Peyer's patch (tissue), 4 donors: ENCODE measurements at regions not wholly inside any gene's neighbourhood (a gene's known extent, or its start where the extent isn't known, plus 50 kb on each side); places are given as distances from the start of the nearest gene placed in this dataset.
A peak's percentile ranks its signal among the peaks of the same experiment; 100 is the strongest.

ENCODE experiments used
- DNase-seq, 3 donors: peaks; one replicate each; pipeline ENCODE4 v3.0.0-alpha.2; 2017 to 2019
- H3K27ac ChIP-seq, 4 donors: fragments of 200-600 bp; sonication (generic); one replicate each; pipeline ENCODE4 v1.5.1; 2016 to 2019
- H3K27me3 ChIP-seq, 2 donors: fragments of 200-600 bp; sonication (generic); one replicate each; pipeline ENCODE4 v1.5.1; 2019
- H3K36me3 ChIP-seq, 3 donors: fragments of 200-600 bp; sonication (generic); one replicate each; pipeline ENCODE4 v1.5.1; 2016 to 2019
- H3K4me1 ChIP-seq, 4 donors: fragments of 200-600 bp; sonication (generic); one replicate each; pipeline ENCODE4 v1.5.1; 2016 to 2019
- H3K4me3 ChIP-seq, 4 donors: fragments of 200-600 bp; sonication (generic); 1 replicate in 3 of 4; 2 replicates in 1 of 4; pipeline ENCODE4 v1.5.1; 2016 to 2019; ENCODE audit warnings: mild to moderate bottlenecking in 1 of 4
- H3K9me3 ChIP-seq, 4 donors: fragments of 200-600 bp; sonication (generic); one replicate each; pipeline ENCODE4 v1.5.1; 2016 to 2019; ENCODE audit warnings: mild to moderate bottlenecking in 1 of 4
- POLR2A ChIP-seq, 2 donors: fragments of 450-650 bp; IDR thresholded peaks; one replicate each; pipeline ENCODE4 v1.5.1; 2017; ENCODE audit warnings: antibody characterized with exemption in 2 of 2, mild to moderate bottlenecking in 2 of 2, moderate library complexity in 2 of 2
- TF ChIP-seq, protein P1 (sequence below), 6 experiments: fragments of 450-650 bp in 4 of 6; fragments of 200-600 bp in 2 of 6; sonication (generic) in 1 of 6; IDR thresholded peaks; one replicate each; pipeline ENCODE4 v1.5.1; 2017 to 2019; ENCODE audit warnings: antibody characterized with exemption in 6 of 6, mild to moderate bottlenecking in 3 of 6, moderate library complexity in 1 of 6

DNA sequence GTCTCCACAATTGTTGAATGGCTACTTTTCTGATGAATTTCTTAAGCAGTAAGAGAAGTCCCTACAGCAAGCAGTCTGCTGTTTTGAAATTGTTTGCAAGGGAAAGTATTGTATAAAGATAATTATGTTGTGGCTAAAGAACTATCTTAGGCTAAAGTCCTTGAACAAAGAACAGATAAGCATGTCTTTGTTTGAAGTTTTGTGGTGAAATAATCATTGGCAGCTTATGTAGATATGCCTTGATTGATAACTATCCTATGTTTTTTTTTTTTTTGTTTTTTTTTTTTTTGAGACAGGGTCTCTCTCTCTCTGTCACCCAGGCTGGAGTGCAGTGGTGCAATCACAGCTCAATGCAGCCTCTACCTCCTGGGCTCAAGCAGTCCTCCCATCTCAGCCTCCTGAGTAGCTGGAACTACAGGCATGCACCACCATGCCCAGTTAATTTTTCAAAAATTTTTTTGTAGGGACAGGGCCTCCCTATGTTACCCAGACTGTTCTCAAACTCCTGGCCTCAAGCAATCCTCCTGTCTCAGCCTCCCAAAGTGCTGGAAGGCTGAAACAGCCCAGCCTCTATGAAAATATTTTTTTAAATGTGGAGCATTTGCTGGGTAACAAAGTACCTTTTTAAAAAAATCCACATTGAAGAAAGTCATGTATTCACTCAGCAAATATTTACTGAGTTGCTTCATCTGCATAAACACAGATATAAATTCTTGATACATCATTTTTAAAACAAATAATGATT is 80.8 kb downstream of the LLPH start:
- Histone ChIP-seq H3K4me3 (no peak overlapping the region), H3K4me1 (no peaks in the 10 kb centered on the region), H3K9me3 (no peaks in the 10 kb centered on the region), H3K27ac (no peak overlapping the region), H3K36me3 (no peaks in the 10 kb centered on the region), H3K27me3 (no peaks in the 10 kb centered on the region)
- no peak for DNase-seq
- no peak for TF ChIP-seq POLR2A (IDR thresholded peaks at IDR 0.05)
- TF ChIP-seq, protein P1, sequence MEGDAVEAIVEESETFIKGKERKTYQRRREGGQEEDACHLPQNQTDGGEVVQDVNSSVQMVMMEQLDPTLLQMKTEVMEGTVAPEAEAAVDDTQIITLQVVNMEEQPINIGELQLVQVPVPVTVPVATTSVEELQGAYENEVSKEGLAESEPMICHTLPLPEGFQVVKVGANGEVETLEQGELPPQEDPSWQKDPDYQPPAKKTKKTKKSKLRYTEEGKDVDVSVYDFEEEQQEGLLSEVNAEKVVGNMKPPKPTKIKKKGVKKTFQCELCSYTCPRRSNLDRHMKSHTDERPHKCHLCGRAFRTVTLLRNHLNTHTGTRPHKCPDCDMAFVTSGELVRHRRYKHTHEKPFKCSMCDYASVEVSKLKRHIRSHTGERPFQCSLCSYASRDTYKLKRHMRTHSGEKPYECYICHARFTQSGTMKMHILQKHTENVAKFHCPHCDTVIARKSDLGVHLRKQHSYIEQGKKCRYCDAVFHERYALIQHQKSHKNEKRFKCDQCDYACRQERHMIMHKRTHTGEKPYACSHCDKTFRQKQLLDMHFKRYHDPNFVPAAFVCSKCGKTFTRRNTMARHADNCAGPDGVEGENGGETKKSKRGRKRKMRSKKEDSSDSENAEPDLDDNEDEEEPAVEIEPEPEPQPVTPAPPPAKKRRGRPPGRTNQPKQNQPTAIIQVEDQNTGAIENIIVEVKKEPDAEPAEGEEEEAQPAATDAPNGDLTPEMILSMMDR (IDR thresholded peaks at IDR 0.05) = no peak

DNA sequence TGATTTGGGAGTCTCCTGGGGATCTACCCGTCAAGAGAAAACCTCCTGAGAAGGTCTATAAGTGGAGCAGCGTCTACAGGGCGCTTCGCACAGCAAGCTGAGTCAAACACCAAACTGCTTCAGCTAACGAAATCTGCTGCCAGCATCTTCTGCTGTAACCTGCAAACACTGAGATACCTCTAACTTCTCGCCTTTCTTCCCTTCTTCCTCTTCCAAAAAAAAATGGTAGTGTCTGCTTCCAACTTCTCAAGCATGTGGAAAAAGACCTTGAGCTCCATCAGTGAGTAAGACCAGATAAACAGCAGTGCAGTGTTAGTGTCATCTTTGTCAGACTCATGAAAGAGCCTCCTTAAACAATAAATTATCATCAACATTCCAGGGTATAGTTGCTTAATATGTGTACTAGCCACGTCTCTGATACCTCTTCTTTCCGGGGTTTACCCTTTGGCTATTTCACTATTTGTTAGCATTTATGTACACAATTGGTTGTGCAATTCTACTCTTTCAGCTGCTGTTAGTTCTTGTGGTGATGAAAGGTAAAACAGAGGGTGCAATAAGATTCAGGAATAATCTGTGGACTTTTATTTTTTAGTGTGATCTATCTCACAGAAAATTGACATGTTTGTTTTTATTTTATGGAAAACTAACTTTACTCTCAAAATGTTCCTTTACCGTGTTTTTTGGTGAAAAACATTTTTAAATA is 81.6 kb downstream of the LLPH start:
- H3K4me1 ChIP-seq = no peaks in the 10 kb centered on the region
- no peak overlapping the region for H3K4me3 ChIP-seq
- H3K36me3 ChIP-seq = no peaks in the 10 kb centered on the region
- H3K27ac ChIP-seq = no peak overlapping the region
- H3K27me3 ChIP-seq = no peaks in the 10 kb centered on the region
- DNase-seq = no peak
- H3K9me3 ChIP-seq = no peaks in the 10 kb centered on the region
- TF ChIP-seq POLR2A (IDR thresholded peaks at IDR 0.05) = no peak
- TF ChIP-seq, protein P1 (IDR thresholded peaks at IDR 0.05) = no peak

DNA sequence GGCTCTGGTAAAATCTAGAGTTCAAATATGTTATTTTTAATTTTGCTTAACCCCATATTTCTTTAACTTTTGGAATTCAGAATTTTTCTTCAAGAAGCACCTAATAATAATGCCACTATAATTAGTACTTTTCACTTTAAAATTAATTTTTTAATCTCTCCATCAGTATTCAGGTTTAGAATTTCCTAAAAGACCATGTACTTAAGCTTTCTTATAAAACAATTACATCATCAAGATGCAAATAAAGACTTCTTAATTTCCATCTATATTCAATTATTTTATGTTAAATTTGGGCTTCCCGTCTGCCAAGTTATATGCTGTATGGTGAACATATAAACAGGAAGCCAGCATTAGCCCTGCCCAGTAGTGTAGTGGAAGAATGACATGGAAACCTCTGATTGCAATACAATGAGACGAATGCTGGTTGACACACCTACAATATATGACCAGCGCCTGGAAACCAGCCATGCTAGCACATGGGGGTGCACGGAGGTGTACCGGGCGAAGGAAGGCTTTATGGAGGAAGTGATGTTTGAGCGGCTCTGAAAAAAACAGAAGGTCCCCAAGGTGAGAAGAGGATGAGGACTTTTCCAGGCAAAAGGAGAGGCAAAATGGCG is 82.2 kb downstream of the LLPH start:
- H3K27me3 ChIP-seq = no peaks in the 10 kb centered on the region
- H3K36me3 ChIP-seq = no peaks in the 10 kb centered on the region
- no peaks in the 10 kb centered on the region for H3K4me1 ChIP-seq
- peak in 2 of 3 donors; percentile 54 to 59 for DNase-seq
- no peaks in the 10 kb centered on the region for H3K9me3 ChIP-seq
- H3K4me3 ChIP-seq = no peak overlapping the region
- no peak overlapping the region for H3K27ac ChIP-seq
- TF ChIP-seq POLR2A (IDR thresholded peaks at IDR 0.05) = no peak
- TF ChIP-seq, protein P1 (IDR thresholded peaks at IDR 0.05) = no peak

DNA sequence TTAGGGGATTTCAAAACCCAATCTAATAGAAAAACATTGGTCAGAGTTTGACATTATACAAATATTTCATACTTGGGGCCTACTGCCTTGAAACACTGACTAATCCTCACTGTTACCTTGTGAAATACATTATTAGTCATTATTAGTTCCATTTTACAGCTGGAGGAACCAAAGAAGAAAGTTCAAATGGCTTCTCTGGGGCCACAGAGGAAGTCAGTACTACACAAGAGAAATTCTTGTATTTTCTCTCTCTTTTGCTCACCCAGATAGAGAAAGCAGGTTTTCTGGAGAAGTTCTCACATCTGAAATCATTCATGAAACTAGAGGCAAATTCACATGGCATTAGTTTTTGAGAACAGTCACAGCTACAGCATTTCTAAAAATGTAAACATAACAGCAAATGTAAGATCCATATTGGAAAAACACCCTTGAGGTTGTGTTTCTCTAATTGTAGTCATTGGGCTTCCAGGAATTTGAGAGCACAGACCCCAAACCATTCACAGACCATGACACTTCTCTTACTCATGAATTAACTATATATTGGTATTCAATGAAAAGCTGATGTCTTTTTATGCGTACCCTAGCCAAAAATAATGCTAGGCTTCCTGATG is 83.0 kb downstream of the LLPH start:
- no peak overlapping the region for H3K27ac ChIP-seq
- TF ChIP-seq, protein P1 (IDR thresholded peaks at IDR 0.05) = no peak
- TF ChIP-seq POLR2A (IDR thresholded peaks at IDR 0.05) = no peak
- H3K9me3 ChIP-seq = no peaks in the 10 kb centered on the region
- no peaks in the 10 kb centered on the region for H3K36me3 ChIP-seq
- no peak overlapping the region for H3K4me3 ChIP-seq
- no peaks in the 10 kb centered on the region for H3K27me3 ChIP-seq
- DNase-seq = no peak
- H3K4me1 ChIP-seq = no peaks in the 10 kb centered on the region

DNA sequence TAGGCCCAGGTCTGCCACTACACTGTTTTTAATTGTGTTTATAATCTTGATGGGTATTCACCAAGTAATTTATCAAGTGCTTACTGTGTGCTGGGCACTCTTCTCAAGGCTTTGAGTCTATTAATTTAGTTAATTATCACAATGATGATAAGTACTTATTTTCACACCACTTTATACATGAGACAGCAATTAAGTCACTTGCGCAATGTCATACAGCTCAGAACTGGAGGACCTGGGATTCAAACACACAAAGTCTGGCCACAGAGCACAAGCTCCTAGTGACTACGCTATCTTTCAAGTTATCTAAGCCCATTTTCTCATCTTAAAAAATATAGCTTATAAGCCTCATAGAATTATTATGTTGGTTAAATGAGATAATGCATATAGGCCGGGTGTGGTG is 85.0 kb downstream of the LLPH start:
- no peak for DNase-seq
- H3K4me3 ChIP-seq = no peak overlapping the region
- H3K27ac ChIP-seq = no peak overlapping the region

DNA sequence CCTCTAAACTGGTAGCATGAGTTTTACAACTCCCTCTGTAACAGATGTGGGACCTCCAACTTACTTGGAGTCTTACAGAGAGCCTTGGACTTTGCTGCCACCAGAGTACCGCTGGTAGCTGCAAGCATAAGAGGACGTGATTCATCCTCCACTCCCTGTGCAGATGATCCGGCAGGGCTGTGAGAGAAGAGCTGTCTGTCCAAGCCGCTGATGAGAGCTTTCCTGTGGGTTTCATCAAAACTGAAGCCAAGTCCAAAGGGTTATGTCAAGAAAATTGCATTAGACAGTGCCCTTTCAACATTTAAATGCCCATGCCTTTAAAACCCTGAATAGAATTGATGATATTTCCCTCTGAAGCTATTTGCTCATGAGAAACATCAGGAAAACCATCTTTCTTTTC is 85.8 kb downstream of the LLPH start:
- no peaks in the 10 kb centered on the region for H3K9me3 ChIP-seq
- H3K27me3 ChIP-seq = no peaks in the 10 kb centered on the region
- no peaks in the 10 kb centered on the region for H3K36me3 ChIP-seq
- no peak for DNase-seq
- H3K4me1 ChIP-seq = no peaks in the 10 kb centered on the region
- H3K4me3 ChIP-seq = no peak overlapping the region
- H3K27ac ChIP-seq = no peak overlapping the region
- TF ChIP-seq, protein P1 (IDR thresholded peaks at IDR 0.05) = no peak
- TF ChIP-seq POLR2A (IDR thresholded peaks at IDR 0.05) = no peak

More for the DNA sequence above, 85.0 kb downstream of the LLPH start:
- H3K9me3 ChIP-seq = no peaks in the 10 kb centered on the region
- H3K4me1 ChIP-seq = no peaks in the 10 kb centered on the region
- no peaks in the 10 kb centered on the region for H3K36me3 ChIP-seq
- TF ChIP-seq POLR2A (IDR thresholded peaks at IDR 0.05) = no peak
- no peaks in the 10 kb centered on the region for H3K27me3 ChIP-seq
